ENCODE measurements at regions not wholly inside any gene's neighbourhood (a gene's known extent, or its start where the extent isn't known, plus 50 kb on each side); places are given as distances from the start of the nearest gene placed in this dataset.

DNA sequence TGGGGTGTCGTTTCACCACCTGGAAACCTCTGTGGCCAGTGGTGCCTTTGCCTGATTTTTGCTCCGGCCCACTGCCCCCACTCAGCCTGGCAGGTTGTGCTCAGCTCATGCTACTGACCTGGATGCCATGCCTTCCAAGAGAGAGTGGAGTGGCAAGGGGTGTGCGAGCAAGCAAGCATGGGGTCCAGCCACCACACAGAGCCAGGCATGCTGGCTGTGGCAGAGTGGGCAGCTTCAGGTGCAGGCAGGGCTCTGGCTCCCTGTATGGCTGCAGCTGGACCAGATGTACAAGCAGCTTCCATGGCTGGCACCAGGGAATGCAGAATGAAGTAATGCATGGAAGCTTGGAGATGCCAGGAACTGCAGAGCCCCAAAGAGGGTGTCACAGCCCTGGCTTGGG lies 620.5 kb upstream of the SETBP1 start:
- no peaks in the 10 kb centered on the region for H3K4me1 Mint-ChIP-seq (ENCODE audit: insufficient read depth, unreplicated experiment)
- H3K36me3 Mint-ChIP-seq (ENCODE audit: insufficient read depth, unreplicated experiment), result no peaks in the 10 kb centered on the region
- ChIA-PET CTCF (interaction anchor here (0.7 kb wide), 1 partner anchor 1325 kb away, joined by 5 read pairs; no protein-coding TSS in a partner anchor), POLR2A (no interaction called here)
- no peak overlapping the region for H3K27ac Mint-ChIP-seq (ENCODE audit: low read depth, unreplicated experiment)
- H3K4me3 Mint-ChIP-seq (ENCODE audit: unreplicated experiment), result no peak overlapping the region
- no peaks in the 10 kb centered on the region for H3K27me3 Mint-ChIP-seq (ENCODE audit: insufficient read depth, unreplicated experiment)
- DNase-seq (ENCODE audit: unreplicated experiment), result no peak
- H3K9me3 Mint-ChIP-seq (ENCODE audit: unreplicated experiment), result no peaks in the 10 kb centered on the region
- TF ChIP-seq, protein P1, sequence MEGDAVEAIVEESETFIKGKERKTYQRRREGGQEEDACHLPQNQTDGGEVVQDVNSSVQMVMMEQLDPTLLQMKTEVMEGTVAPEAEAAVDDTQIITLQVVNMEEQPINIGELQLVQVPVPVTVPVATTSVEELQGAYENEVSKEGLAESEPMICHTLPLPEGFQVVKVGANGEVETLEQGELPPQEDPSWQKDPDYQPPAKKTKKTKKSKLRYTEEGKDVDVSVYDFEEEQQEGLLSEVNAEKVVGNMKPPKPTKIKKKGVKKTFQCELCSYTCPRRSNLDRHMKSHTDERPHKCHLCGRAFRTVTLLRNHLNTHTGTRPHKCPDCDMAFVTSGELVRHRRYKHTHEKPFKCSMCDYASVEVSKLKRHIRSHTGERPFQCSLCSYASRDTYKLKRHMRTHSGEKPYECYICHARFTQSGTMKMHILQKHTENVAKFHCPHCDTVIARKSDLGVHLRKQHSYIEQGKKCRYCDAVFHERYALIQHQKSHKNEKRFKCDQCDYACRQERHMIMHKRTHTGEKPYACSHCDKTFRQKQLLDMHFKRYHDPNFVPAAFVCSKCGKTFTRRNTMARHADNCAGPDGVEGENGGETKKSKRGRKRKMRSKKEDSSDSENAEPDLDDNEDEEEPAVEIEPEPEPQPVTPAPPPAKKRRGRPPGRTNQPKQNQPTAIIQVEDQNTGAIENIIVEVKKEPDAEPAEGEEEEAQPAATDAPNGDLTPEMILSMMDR (IDR thresholded peaks at IDR 0.05; ENCODE audit: unreplicated experiment), result no peak
- intact Hi-C loops (cut with micrococcal nuclease), result no loop called here
- BruUV-seq (replicated peaks), result no TSS peak

DNA sequence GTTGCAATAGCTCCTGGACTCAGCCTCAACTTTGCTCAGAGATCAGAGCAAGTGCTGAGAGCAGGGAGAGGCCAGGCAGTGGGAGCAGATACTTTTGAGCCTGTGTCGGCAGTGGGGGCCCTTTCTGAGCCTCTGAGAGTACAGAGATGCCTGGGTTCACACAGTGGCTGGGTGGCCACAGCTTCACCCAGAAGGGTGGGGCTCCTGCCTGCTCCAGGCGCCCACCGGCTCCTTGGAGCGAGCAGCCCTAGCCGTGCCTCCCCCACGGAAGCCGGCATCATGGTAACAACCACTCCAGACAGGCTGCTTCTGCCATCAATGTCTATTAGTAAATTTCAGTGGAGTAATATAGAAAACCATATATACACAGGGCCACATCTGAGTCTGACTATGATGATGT lies 619.2 kb upstream of the SETBP1 start:
- intact Hi-C loops (cut with micrococcal nuclease), result no loop called here
- H3K4me3 Mint-ChIP-seq (ENCODE audit: unreplicated experiment), result no peak overlapping the region
- BruUV-seq (replicated peaks), result no TSS peak
- ChIA-PET CTCF (no interaction called here), POLR2A (no interaction called here)
- no peak overlapping the region for H3K27ac Mint-ChIP-seq (ENCODE audit: low read depth, unreplicated experiment)
- no peaks in the 10 kb centered on the region for H3K4me1 Mint-ChIP-seq (ENCODE audit: insufficient read depth, unreplicated experiment)
- DNase-seq (ENCODE audit: unreplicated experiment), result no peak
- no peaks in the 10 kb centered on the region for H3K27me3 Mint-ChIP-seq (ENCODE audit: insufficient read depth, unreplicated experiment)
- TF ChIP-seq, protein P1 (IDR thresholded peaks at IDR 0.05; ENCODE audit: unreplicated experiment), result no peak
- H3K36me3 Mint-ChIP-seq (ENCODE audit: insufficient read depth, unreplicated experiment), result no peaks in the 10 kb centered on the region
- H3K9me3 Mint-ChIP-seq (ENCODE audit: unreplicated experiment), result no peaks in the 10 kb centered on the region

DNA sequence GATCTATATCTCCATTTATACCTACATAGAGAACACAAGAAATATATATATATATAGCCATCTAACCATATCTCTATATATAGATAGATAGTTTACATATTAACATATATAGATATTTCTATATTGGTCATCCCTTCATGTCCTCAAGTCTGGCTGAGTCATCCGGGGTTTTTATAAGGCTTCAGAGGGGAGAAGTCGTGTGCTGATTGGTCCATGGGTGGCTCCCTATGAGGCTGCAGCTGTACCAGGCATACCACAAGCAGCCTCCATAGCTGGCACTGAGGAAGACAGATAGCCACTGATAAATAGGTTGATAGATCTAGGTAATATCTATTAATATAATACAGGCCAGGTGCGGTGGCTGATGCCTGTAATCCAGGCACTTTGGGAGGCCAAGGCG lies 618.3 kb upstream of the SETBP1 start:
- DNase-seq (ENCODE audit: unreplicated experiment), result no peak
- H3K27ac Mint-ChIP-seq (ENCODE audit: low read depth, unreplicated experiment), result no peak overlapping the region
- no peak overlapping the region for H3K4me3 Mint-ChIP-seq (ENCODE audit: unreplicated experiment)
- TF ChIP-seq, protein P1 (IDR thresholded peaks at IDR 0.05; ENCODE audit: unreplicated experiment), result no peak
- POLR2A ChIA-PET, result no interaction called here
- H3K9me3 Mint-ChIP-seq (ENCODE audit: unreplicated experiment), result no peaks in the 10 kb centered on the region
- CTCF ChIA-PET, result no interaction called here
- H3K4me1 Mint-ChIP-seq (ENCODE audit: insufficient read depth, unreplicated experiment), result no peaks in the 10 kb centered on the region
- no TSS peak for BruUV-seq (replicated peaks)
- H3K36me3 Mint-ChIP-seq (ENCODE audit: insufficient read depth, unreplicated experiment), result no peaks in the 10 kb centered on the region
- intact Hi-C loops (cut with micrococcal nuclease), result no loop called here
- H3K27me3 Mint-ChIP-seq (ENCODE audit: insufficient read depth, unreplicated experiment), result no peaks in the 10 kb centered on the region

DNA sequence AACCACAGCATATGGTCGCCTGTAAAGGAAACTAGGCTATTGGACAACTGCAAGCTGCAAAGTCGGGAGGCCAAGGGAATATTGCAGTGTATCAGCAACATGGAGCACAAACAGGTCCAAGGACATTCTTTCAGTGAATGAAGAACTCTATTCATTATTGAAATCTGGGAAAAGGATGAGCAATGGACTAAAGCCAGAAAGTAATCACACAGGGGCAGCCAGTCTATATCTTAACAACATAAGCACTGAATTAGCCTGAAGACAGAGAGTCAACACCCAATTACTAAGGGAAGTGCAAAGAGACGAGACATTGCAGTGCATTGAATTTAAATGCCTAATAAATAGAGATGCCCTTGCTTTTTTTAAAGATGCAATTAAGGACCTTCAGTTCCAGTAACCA lies 615.5 kb upstream of the SETBP1 start:
- intact Hi-C loops (cut with micrococcal nuclease), result no loop called here
- Mint-ChIP-seq H3K36me3 (ENCODE audit: insufficient read depth, unreplicated experiment) (no peaks in the 10 kb centered on the region), H3K4me3 (ENCODE audit: unreplicated experiment) (no peak overlapping the region), H3K27me3 (ENCODE audit: insufficient read depth, unreplicated experiment) (peaks cover 20% of the 10 kb centered on the region), H3K9me3 (ENCODE audit: unreplicated experiment) (no peaks in the 10 kb centered on the region), H3K4me1 (ENCODE audit: insufficient read depth, unreplicated experiment) (no peaks in the 10 kb centered on the region), H3K27ac (ENCODE audit: low read depth, unreplicated experiment) (no peak overlapping the region)
- POLR2A ChIA-PET, result no interaction called here
- no peak for DNase-seq (ENCODE audit: unreplicated experiment)
- TF ChIP-seq, protein P1 (IDR thresholded peaks at IDR 0.05; ENCODE audit: unreplicated experiment), result no peak
- CTCF ChIA-PET, result no interaction called here
- no TSS peak for BruUV-seq (replicated peaks)
